K562 (cell line): ENCODE measurements at regions not wholly inside any gene's neighbourhood (a gene's known extent, or its start where the extent isn't known, plus 50 kb on each side); places are given as distances from the start of the nearest gene placed in this dataset.

Source experiments
- NBN ChIP-seq: fragments of 450-650 bp; IDR thresholded peaks from 2 replicates; pipeline ENCODE4 v1.6.1; 2016; ENCODE audit warnings: low read depth, mild to moderate bottlenecking
- TF ChIP-seq, protein P1 (sequence below), 2 experiments: fragments of 450-650 bp; formaldehyde crosslinking in 1 of 2; IDR thresholded peaks; 2 replicates each; pipeline versions ENCODE4 v1.4.0 to v1.6.1; 2014 to 2020; ENCODE audit warnings: mild to moderate bottlenecking in 2 of 2, borderline replicate concordance in 1 of 2, low read depth in 1 of 2
- TF ChIP-seq, protein P2 (sequence below): sonication (generic); formaldehyde crosslinking; IDR thresholded peaks from 2 replicates; pipeline ENCODE4 v1.8.1; 2023; ENCODE audit warnings: mild to moderate bottlenecking, missing genetic modification reagents, moderate library complexity

DNA sequence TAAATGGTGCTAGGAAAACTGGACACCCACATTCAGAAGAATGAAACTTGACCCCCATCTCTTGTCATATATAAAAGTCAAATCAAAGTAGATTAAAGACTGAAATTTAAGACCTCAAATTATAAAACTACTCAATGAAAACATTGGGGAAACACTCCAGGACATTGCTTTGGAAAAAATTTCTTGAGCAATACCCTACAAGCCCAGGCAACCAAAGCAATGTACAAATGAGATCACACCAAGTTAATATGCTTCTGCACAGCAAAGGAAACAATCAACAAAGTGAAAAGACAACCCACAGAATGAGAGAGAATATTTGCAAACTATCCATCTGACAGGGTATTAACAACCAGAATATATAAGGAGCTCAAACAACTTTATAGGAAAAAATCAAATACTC is 407.9 kb upstream of the BTBD3 start (continued):
- TF ChIP-seq, protein P1, sequence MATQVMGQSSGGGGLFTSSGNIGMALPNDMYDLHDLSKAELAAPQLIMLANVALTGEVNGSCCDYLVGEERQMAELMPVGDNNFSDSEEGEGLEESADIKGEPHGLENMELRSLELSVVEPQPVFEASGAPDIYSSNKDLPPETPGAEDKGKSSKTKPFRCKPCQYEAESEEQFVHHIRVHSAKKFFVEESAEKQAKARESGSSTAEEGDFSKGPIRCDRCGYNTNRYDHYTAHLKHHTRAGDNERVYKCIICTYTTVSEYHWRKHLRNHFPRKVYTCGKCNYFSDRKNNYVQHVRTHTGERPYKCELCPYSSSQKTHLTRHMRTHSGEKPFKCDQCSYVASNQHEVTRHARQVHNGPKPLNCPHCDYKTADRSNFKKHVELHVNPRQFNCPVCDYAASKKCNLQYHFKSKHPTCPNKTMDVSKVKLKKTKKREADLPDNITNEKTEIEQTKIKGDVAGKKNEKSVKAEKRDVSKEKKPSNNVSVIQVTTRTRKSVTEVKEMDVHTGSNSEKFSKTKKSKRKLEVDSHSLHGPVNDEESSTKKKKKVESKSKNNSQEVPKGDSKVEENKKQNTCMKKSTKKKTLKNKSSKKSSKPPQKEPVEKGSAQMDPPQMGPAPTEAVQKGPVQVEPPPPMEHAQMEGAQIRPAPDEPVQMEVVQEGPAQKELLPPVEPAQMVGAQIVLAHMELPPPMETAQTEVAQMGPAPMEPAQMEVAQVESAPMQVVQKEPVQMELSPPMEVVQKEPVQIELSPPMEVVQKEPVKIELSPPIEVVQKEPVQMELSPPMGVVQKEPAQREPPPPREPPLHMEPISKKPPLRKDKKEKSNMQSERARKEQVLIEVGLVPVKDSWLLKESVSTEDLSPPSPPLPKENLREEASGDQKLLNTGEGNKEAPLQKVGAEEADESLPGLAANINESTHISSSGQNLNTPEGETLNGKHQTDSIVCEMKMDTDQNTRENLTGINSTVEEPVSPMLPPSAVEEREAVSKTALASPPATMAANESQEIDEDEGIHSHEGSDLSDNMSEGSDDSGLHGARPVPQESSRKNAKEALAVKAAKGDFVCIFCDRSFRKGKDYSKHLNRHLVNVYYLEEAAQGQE (IDR thresholded peaks at IDR 0.05; ENCODE audit: borderline replicate concordance): no peak
- TF ChIP-seq, protein P1 (CRISPR knock-in tag; IDR thresholded peaks at IDR 0.05; ENCODE audit: low read depth): no peak
- no peak for TF ChIP-seq NBN
- TF ChIP-seq, protein P2, sequence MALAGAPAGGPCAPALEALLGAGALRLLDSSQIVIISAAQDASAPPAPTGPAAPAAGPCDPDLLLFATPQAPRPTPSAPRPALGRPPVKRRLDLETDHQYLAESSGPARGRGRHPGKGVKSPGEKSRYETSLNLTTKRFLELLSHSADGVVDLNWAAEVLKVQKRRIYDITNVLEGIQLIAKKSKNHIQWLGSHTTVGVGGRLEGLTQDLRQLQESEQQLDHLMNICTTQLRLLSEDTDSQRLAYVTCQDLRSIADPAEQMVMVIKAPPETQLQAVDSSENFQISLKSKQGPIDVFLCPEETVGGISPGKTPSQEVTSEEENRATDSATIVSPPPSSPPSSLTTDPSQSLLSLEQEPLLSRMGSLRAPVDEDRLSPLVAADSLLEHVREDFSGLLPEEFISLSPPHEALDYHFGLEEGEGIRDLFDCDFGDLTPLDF (CRISPR knock-in tag): no peak
